Adrenal gland (tissue), 5 donors: ENCODE measurements at regions not wholly inside any gene's neighbourhood (a gene's known extent, or its start where the extent isn't known, plus 50 kb on each side); places are given as distances from the start of the nearest gene placed in this dataset.

ENCODE experiments used
- POLR2A ChIP-seq, 2 donors: fragments of 450-650 bp; IDR thresholded peaks; one replicate each; pipeline ENCODE4 v1.6.1; 2017; ENCODE audit warnings: antibody characterized with exemption in 2 of 2, mild to moderate bottlenecking in 2 of 2, moderate library complexity in 1 of 2
- TF ChIP-seq, protein P1 (sequence below), 6 experiments: fragments of 450-650 bp in 4 of 6; fragments of 200-600 bp in 2 of 6; sonication (generic) in 1 of 6; IDR thresholded peaks; 1 replicate in 5 of 6; 2 replicates in 1 of 6; pipeline versions ENCODE4 v1.5.1 to v1.8.0; 2016 to 2021; ENCODE audit warnings: antibody characterized with exemption in 6 of 6, mild to moderate bottlenecking in 2 of 6, moderate library complexity in 1 of 6
- donor health status: DM: no; HTN: no; CAD: no.

- TF ChIP-seq, protein P1, sequence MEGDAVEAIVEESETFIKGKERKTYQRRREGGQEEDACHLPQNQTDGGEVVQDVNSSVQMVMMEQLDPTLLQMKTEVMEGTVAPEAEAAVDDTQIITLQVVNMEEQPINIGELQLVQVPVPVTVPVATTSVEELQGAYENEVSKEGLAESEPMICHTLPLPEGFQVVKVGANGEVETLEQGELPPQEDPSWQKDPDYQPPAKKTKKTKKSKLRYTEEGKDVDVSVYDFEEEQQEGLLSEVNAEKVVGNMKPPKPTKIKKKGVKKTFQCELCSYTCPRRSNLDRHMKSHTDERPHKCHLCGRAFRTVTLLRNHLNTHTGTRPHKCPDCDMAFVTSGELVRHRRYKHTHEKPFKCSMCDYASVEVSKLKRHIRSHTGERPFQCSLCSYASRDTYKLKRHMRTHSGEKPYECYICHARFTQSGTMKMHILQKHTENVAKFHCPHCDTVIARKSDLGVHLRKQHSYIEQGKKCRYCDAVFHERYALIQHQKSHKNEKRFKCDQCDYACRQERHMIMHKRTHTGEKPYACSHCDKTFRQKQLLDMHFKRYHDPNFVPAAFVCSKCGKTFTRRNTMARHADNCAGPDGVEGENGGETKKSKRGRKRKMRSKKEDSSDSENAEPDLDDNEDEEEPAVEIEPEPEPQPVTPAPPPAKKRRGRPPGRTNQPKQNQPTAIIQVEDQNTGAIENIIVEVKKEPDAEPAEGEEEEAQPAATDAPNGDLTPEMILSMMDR (IDR thresholded peaks at IDR 0.05) = no peak
- TF ChIP-seq POLR2A (IDR thresholded peaks at IDR 0.05) = no peak
Observed at GRCh38 chrX:43386875-43387274, 269.2 kb upstream of the MAOA start.
